Osteocyte (in vitro differentiated cells): ENCODE measurements at regions not wholly inside any gene's neighbourhood (a gene's known extent, or its start where the extent isn't known, plus 50 kb on each side); places are given as distances from the start of the nearest gene placed in this dataset.

ENCODE experiments used
- DNase-seq: peaks from one replicate; pipeline ENCODE4 v3.0.0; 2021; ENCODE audit warnings: mixed read lengths; ENCODE audit not compliant: unreplicated experiment; ENCODE audit errors: extremely low spot score
- H3K27ac Mint-ChIP-seq: one replicate; pipeline ENCODE4 v1.8.0; 2021; ENCODE audit warnings: mild to moderate bottlenecking, mixed read lengths; ENCODE audit not compliant: unreplicated experiment
- H3K27me3 Mint-ChIP-seq: one replicate; pipeline ENCODE4 v1.8.0; 2021; ENCODE audit warnings: mixed read lengths; ENCODE audit not compliant: unreplicated experiment
- H3K36me3 Mint-ChIP-seq: one replicate; pipeline ENCODE4 v1.8.0; 2021; ENCODE audit warnings: mixed read lengths; ENCODE audit not compliant: unreplicated experiment
- H3K4me1 Mint-ChIP-seq: one replicate; pipeline ENCODE4 v1.8.0; 2021; ENCODE audit warnings: mixed read lengths; ENCODE audit not compliant: unreplicated experiment
- H3K4me3 Mint-ChIP-seq: one replicate; pipeline ENCODE4 v1.8.0; 2021; ENCODE audit warnings: mild to moderate bottlenecking, moderate library complexity, mixed read lengths; ENCODE audit not compliant: unreplicated experiment
- H3K9me3 Mint-ChIP-seq: one replicate; pipeline ENCODE4 v1.8.0; 2021; ENCODE audit warnings: mixed read lengths; ENCODE audit not compliant: unreplicated experiment
- CTCF ChIP-seq: fragments of 200-600 bp; sonication (generic); IDR thresholded peaks from 2 replicates; pipeline ENCODE4 v1.5.0; 2021; ENCODE audit warnings: antibody characterized with exemption, mild to moderate bottlenecking, moderate library complexity

- DNase-seq = no peak
- no peak for TF ChIP-seq CTCF
- Mint-ChIP-seq H3K36me3 (no peaks in the 10 kb centered on the region), H3K4me1 (no peaks in the 10 kb centered on the region), H3K27ac (no peak overlapping the region), H3K4me3 (no peak overlapping the region), H3K9me3 (peaks cover 44% of the 10 kb centered on the region), H3K27me3 (no peaks in the 10 kb centered on the region)
Measured at GRCh38 chr16:9508328-9508936, 417.0 kb downstream of the HAPSTR1 start.

GRCh38 chr16:9509663-9510062 lies 418.2 kb downstream of the HAPSTR1 start:
- no peak for DNase-seq
- peaks cover 48% of the 10 kb centered on the region for H3K9me3 Mint-ChIP-seq
- no peak overlapping the region for H3K4me3 Mint-ChIP-seq
- no peaks in the 10 kb centered on the region for H3K4me1 Mint-ChIP-seq
- H3K27me3 Mint-ChIP-seq = no peaks in the 10 kb centered on the region
- TF ChIP-seq CTCF = no peak
- H3K36me3 Mint-ChIP-seq = no peaks in the 10 kb centered on the region
- no peak overlapping the region for H3K27ac Mint-ChIP-seq

GRCh38 chr16:9511389-9511788 lies 419.9 kb downstream of the HAPSTR1 start:
- TF ChIP-seq CTCF = no peak
- H3K4me1 Mint-ChIP-seq = no peaks in the 10 kb centered on the region
- no peaks in the 10 kb centered on the region for H3K27me3 Mint-ChIP-seq
- H3K36me3 Mint-ChIP-seq = no peaks in the 10 kb centered on the region
- peaks cover 46% of the 10 kb centered on the region for H3K9me3 Mint-ChIP-seq
- no peak for DNase-seq
- no peak overlapping the region for H3K27ac Mint-ChIP-seq
- H3K4me3 Mint-ChIP-seq = no peak overlapping the region

DNA sequence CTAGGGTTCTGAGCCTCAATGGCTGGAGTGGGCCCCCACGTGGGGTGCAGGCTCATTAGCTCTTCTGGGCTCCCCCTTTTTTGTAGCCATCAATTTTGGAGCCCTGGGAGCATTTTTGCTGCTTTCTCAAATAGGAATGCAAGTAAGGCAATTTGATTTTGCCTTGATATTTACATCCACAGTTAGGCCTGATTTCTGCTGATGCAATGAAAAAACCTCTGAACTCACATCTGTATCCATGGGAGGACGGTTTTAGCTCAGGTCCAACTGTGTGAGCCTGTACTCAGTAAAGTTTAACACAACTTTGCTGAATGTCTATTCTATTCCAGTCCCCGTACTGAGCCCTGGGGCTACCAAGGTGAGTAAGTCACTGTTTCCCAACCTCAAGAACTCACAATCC lies 425.0 kb downstream of the HAPSTR1 start:
- Mint-ChIP-seq H3K36me3 (no peaks in the 10 kb centered on the region), H3K4me3 (no peak overlapping the region), H3K27me3 (no peaks in the 10 kb centered on the region), H3K9me3 (peaks cover 23% of the 10 kb centered on the region), H3K4me1 (no peaks in the 10 kb centered on the region), H3K27ac (no peak overlapping the region)
- no peak for TF ChIP-seq CTCF
- no peak for DNase-seq

DNA sequence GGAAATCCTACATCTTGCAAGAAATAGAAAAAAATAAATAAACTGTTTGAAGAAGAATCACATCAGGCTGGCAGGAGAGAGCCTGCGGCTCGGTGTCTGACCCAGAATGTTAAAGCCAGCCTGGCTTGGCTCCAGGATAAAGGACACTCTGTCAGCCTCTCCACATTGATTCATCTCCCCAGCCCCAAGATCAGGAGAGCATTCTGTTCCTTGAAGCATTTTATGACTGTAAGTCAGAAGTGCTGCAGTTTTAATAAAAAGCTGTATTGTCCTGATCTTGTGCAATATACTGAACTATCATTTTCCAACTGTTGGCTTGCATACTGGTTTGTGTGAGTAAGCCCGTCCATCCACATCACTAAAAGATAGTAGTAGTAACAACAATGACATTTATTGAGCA lies 426.6 kb downstream of the HAPSTR1 start:
- TF ChIP-seq CTCF = no peak
- Mint-ChIP-seq H3K9me3 (peaks cover 18% of the 10 kb centered on the region), H3K27ac (no peak overlapping the region), H3K36me3 (no peaks in the 10 kb centered on the region), H3K4me1 (no peaks in the 10 kb centered on the region), H3K4me3 (no peak overlapping the region), H3K27me3 (no peaks in the 10 kb centered on the region)
- DNase-seq = no peak
